T-helper 22 cell (primary cell): ENCODE measurements at regions not wholly inside any gene's neighbourhood (a gene's known extent, or its start where the extent isn't known, plus 50 kb on each side); places are given as distances from the start of the nearest gene placed in this dataset.

Experiments used
- DNase-seq: peaks from one replicate; pipeline ENCODE4 v3.0.0-alpha.2; 2020; ENCODE audit warnings: low read depth

- no peak for DNase-seq
Measured at GRCh38 chr18:78882585-78882984, 97.0 kb upstream of the SALL3 start.

GRCh38 chr18:78883501-78883900, 96.1 kb upstream of the SALL3 start:
- DNase-seq, result no peak

- no peak for DNase-seq
Measured at GRCh38 chr18:78884502-78884901, 95.1 kb upstream of the SALL3 start.

GRCh38 chr18:78889250-78889649, 90.4 kb upstream of the SALL3 start:
- no peak for DNase-seq

- no peak for DNase-seq
Measured at GRCh38 chr18:78890388-78890787, 89.2 kb upstream of the SALL3 start.

- no peak for DNase-seq
Measured at GRCh38 chr18:78891185-78891762, 88.3 kb upstream of the SALL3 start.

GRCh38 chr18:78892177-78892576, 87.4 kb upstream of the SALL3 start:
- no peak for DNase-seq

GRCh38 chr18:78892721-78893120, 86.9 kb upstream of the SALL3 start:
- DNase-seq, result no peak

- no peak for DNase-seq
Measured at GRCh38 chr18:78893281-78894032, 86.2 kb upstream of the SALL3 start.

- no peak for DNase-seq
Measured at GRCh38 chr18:78894033-78894305, 85.6 kb upstream of the SALL3 start.

- DNase-seq, result no peak
Measured at GRCh38 chr18:78895207-78896001, 84.2 kb upstream of the SALL3 start.

GRCh38 chr18:78896111-78896905, 83.3 kb upstream of the SALL3 start:
- DNase-seq, result no peak

GRCh38 chr18:78898066-78898465, 81.6 kb upstream of the SALL3 start:
- DNase-seq, result no peak

- DNase-seq, result no peak
Measured at GRCh38 chr18:78898635-78899034, 81.0 kb upstream of the SALL3 start.

GRCh38 chr18:78899241-78899640, 80.4 kb upstream of the SALL3 start:
- DNase-seq, result no peak

GRCh38 chr18:78900938-78901909, 78.4 kb upstream of the SALL3 start:
- no peak for DNase-seq

GRCh38 chr18:78901923-78902794, 77.5 kb upstream of the SALL3 start:
- DNase-seq, result no peak

- no peak for DNase-seq
Measured at GRCh38 chr18:78902795-78903435, 76.7 kb upstream of the SALL3 start.

GRCh38 chr18:78903436-78904178, 76.0 kb upstream of the SALL3 start:
- DNase-seq, result no peak
